ENCODE measurements at regions not wholly inside any gene's neighbourhood (a gene's known extent, or its start where the extent isn't known, plus 50 kb on each side); places are given as distances from the start of the nearest gene placed in this dataset.

DNA sequence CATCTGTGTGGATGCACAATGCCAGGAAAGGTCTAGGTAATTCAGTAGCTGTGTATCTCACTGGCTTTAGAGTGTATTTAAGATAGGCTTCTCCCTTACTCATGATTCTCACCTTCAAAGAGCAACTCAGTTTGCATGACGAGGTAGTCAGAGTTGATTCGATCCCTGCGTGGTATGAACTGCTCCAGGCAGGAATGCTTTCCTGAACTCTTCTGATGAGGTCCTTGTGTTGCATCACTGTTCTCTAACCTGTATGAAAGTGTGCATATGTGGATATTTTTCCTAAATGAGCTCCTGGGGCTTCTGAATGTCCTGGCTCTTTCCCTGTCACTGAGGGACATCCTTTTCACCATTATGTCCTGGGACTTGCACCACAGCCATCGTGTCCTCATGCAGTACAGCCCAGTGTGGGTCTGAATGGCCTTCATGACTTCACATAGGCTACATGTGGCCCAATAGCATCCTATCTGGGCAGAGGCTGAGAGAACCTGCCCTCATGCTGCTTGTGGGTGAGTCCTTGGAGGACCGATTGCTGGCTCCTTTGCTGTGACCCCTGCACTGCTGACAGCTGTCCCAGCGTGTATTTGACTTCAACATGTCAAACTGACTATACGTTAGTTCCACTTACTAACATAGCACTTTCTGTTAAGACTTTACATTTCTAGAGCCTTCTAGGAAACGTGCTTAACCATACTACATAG, 65.3 kb upstream of the WDR1 start:
- intact Hi-C loops (cut with DNase I), result no loop called here
- DNase-seq (no peak), FAIRE-seq (no peak)
- H3K27ac ChIP-seq (ENCODE audit: low read depth in 2 of 2, low read length in 2 of 2), result no peak overlapping the region
- TF ChIP-seq, protein P1, sequence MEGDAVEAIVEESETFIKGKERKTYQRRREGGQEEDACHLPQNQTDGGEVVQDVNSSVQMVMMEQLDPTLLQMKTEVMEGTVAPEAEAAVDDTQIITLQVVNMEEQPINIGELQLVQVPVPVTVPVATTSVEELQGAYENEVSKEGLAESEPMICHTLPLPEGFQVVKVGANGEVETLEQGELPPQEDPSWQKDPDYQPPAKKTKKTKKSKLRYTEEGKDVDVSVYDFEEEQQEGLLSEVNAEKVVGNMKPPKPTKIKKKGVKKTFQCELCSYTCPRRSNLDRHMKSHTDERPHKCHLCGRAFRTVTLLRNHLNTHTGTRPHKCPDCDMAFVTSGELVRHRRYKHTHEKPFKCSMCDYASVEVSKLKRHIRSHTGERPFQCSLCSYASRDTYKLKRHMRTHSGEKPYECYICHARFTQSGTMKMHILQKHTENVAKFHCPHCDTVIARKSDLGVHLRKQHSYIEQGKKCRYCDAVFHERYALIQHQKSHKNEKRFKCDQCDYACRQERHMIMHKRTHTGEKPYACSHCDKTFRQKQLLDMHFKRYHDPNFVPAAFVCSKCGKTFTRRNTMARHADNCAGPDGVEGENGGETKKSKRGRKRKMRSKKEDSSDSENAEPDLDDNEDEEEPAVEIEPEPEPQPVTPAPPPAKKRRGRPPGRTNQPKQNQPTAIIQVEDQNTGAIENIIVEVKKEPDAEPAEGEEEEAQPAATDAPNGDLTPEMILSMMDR (IDR thresholded peaks at IDR 0.05; ENCODE audit: borderline replicate concordance, extremely low read depth, insufficient read depth), result no peak
- no peak overlapping the region for H3K4me3 ChIP-seq (ENCODE audit: low read length in 3 of 3)
- peaks cover 0 to 2% (median 0%) of the 10 kb centered on the region in 3 donors for H3K4me1 ChIP-seq (ENCODE audit: control insufficient read depth in 2 of 3, insufficient read depth in 2 of 3, low read depth in 1 of 3, low read length in 3 of 3)
- H3K9me3 ChIP-seq (ENCODE audit: control insufficient read depth in 2 of 3, insufficient read depth in 1 of 3, low read length in 3 of 3), result no peaks in the 10 kb centered on the region
- H3K27me3 ChIP-seq (ENCODE audit: control insufficient read depth, insufficient read depth, low read length), result no peaks in the 10 kb centered on the region
- H3K36me3 ChIP-seq (ENCODE audit: control insufficient read depth in 2 of 3, insufficient read depth in 3 of 3, low read length in 3 of 3), result no peaks in the 10 kb centered on the region
- H3K9ac ChIP-seq (ENCODE audit: low read length in 3 of 3), result no peak overlapping the region

GRCh38 chr4:10180927-10181744, 64.5 kb upstream of the WDR1 start:
- H3K9me3 ChIP-seq (ENCODE audit: control insufficient read depth in 2 of 3, insufficient read depth in 1 of 3, low read length in 3 of 3), result no peaks in the 10 kb centered on the region
- H3K27me3 ChIP-seq (ENCODE audit: control insufficient read depth, insufficient read depth, low read length), result no peaks in the 10 kb centered on the region
- FAIRE-seq (no peak), DNase-seq (no peak)
- intact Hi-C loops (cut with DNase I), result no loop called here
- peaks cover 0 to under 1% (median 0%) of the 10 kb centered on the region in 3 donors for H3K4me1 ChIP-seq (ENCODE audit: control insufficient read depth in 2 of 3, insufficient read depth in 2 of 3, low read depth in 1 of 3, low read length in 3 of 3)
- H3K9ac ChIP-seq (ENCODE audit: low read length in 3 of 3), result no peak overlapping the region
- no peak overlapping the region for H3K27ac ChIP-seq (ENCODE audit: low read depth in 2 of 2, low read length in 2 of 2)
- no peak overlapping the region for H3K4me3 ChIP-seq (ENCODE audit: low read length in 3 of 3)
- TF ChIP-seq, protein P1 (IDR thresholded peaks at IDR 0.05; ENCODE audit: borderline replicate concordance, extremely low read depth, insufficient read depth), result no peak
- no peaks in the 10 kb centered on the region for H3K36me3 ChIP-seq (ENCODE audit: control insufficient read depth in 2 of 3, insufficient read depth in 3 of 3, low read length in 3 of 3)

DNA sequence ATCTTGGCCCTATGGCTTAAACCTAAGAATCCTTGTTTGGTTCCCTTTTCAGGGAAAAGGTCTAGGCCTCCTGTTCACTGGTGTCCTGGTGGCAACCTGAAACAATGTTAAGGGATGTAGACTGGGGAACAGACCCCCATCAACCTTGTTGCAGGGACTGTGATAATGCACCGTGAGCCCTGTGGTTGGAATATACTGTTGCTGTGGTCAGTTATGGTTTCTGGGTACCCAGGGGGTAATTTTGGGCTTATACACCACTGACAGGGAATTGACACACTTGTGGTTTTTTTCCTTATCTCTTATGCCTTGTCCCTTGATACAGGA, 64.0 kb upstream of the WDR1 start:
- intact Hi-C loops (cut with DNase I), result no loop called here
- no peaks in the 10 kb centered on the region for H3K4me1 ChIP-seq (ENCODE audit: control insufficient read depth in 2 of 3, insufficient read depth in 2 of 3, low read depth in 1 of 3, low read length in 3 of 3)
- FAIRE-seq (no peak), DNase-seq (no peak)
- no peaks in the 10 kb centered on the region for H3K27me3 ChIP-seq (ENCODE audit: control insufficient read depth, insufficient read depth, low read length)
- H3K27ac ChIP-seq (ENCODE audit: low read depth in 2 of 2, low read length in 2 of 2), result no peak overlapping the region
- no peak overlapping the region for H3K4me3 ChIP-seq (ENCODE audit: low read length in 3 of 3)
- H3K9me3 ChIP-seq (ENCODE audit: control insufficient read depth in 2 of 3, insufficient read depth in 1 of 3, low read length in 3 of 3), result no peaks in the 10 kb centered on the region
- TF ChIP-seq, protein P1 (IDR thresholded peaks at IDR 0.05; ENCODE audit: borderline replicate concordance, extremely low read depth, insufficient read depth), result no peak
- H3K36me3 ChIP-seq (ENCODE audit: control insufficient read depth in 2 of 3, insufficient read depth in 3 of 3, low read length in 3 of 3), result no peaks in the 10 kb centered on the region
- H3K9ac ChIP-seq (ENCODE audit: low read length in 3 of 3), result no peak overlapping the region
